CD14-positive monocyte (primary cell): ENCODE measurements at regions not wholly inside any gene's neighbourhood (a gene's known extent, or its start where the extent isn't known, plus 50 kb on each side); places are given as distances from the start of the nearest gene placed in this dataset.
"Not testable (repeated sequence)": the region's sequence is repeated elsewhere in the genome, so short reads cannot be mapped to it uniquely, and the experiment has no call there.

Experiments
- DNase-seq, 3 donors: peaks; one replicate each; pipeline ENCODE4 v3.0.0-alpha.2; 2011 to 2022
- H2AFZ ChIP-seq: 2 replicates; pipeline ENCODE4 v1.6.0; 2012; ENCODE audit warnings: mild to moderate bottlenecking, low read depth, low read length, inconsistent platforms; ENCODE audit not compliant: insufficient read depth, poor library complexity, severe bottlenecking
- H3K27ac ChIP-seq, 2 donors: 1 replicate in 1 of 2; 2 replicates in 1 of 2; pipeline ENCODE4 v1.5.1; 2012 to 2013; ENCODE audit warnings: low read length in 2 of 2, control low read depth in 1 of 2, inconsistent platforms in 1 of 2, low read depth in 1 of 2, mild to moderate bottlenecking in 1 of 2
- H3K27me3 ChIP-seq, 2 donors: one replicate each; pipeline versions ENCODE4 v1.6.0 to v1.6.1; 2011 to 2013; ENCODE audit warnings: low read length in 2 of 2; ENCODE audit not compliant: control insufficient read depth in 2 of 2, insufficient read depth in 2 of 2
- H3K36me3 ChIP-seq, 2 donors: replicated peaks in 1 of 2; 1 replicate in 1 of 2; 2 replicates in 1 of 2; pipeline versions ENCODE4 v1.5.1 to v1.6.1; 2012 to 2013; ENCODE audit warnings: low read length in 2 of 2, control low read depth in 1 of 2, inconsistent platforms in 1 of 2, mild to moderate bottlenecking in 1 of 2; ENCODE audit not compliant: insufficient read depth in 2 of 2, control insufficient read depth in 1 of 2
- H3K4me1 ChIP-seq, 2 donors: 1 replicate in 1 of 2; 2 replicates in 1 of 2; pipeline versions ENCODE4 v1.5.1 to v1.6.1; 2012 to 2013; ENCODE audit warnings: low read length in 2 of 2, control low read depth in 1 of 2, inconsistent platforms in 1 of 2, mild to moderate bottlenecking in 1 of 2, moderate library complexity in 1 of 2; ENCODE audit not compliant: insufficient read depth in 2 of 2, control insufficient read depth in 1 of 2
- H3K4me2 ChIP-seq: replicated peaks from 2 replicates; pipeline ENCODE3; 2012; ENCODE audit warnings: low read length, moderate library complexity, mild to moderate bottlenecking; ENCODE audit not compliant: poor library complexity, severe bottlenecking; ENCODE audit errors: extremely low read depth
- H3K4me3 ChIP-seq, 3 experiments: fragments of 200-600 bp in 1 of 3; sonication (generic) in 1 of 3; replicated peaks in 1 of 3; 1 replicate in 2 of 3; 2 replicates in 1 of 3; pipeline ENCODE4 v1.5.1; 2011 to 2013; ENCODE audit warnings: low read length in 3 of 3, mild to moderate bottlenecking in 3 of 3, control low read depth in 2 of 3, low read depth in 2 of 3, inconsistent platforms in 1 of 3, moderate library complexity in 1 of 3
- H3K79me2 ChIP-seq: 2 replicates; pipeline ENCODE4 v1.6.0; 2012; ENCODE audit warnings: mild to moderate bottlenecking, control low read depth, inconsistent platforms, low read length, moderate library complexity; ENCODE audit not compliant: insufficient read depth
- H3K9ac ChIP-seq: 2 replicates; pipeline ENCODE4 v1.6.0; 2017; ENCODE audit warnings: low read length, mild to moderate bottlenecking; ENCODE audit not compliant: insufficient read depth, poor library complexity, severe bottlenecking
- H3K9me3 ChIP-seq, 2 donors: replicated peaks in 1 of 2; 1 replicate in 1 of 2; 2 replicates in 1 of 2; pipeline versions ENCODE4 v1.5.1 to v1.6.1; 2012 to 2013; ENCODE audit warnings: low read length in 2 of 2, control low read depth in 1 of 2; ENCODE audit not compliant: control insufficient read depth in 1 of 2, insufficient read depth in 1 of 2
- H4K20me1 ChIP-seq: 2 replicates; pipeline ENCODE4 v1.6.0; 2012; ENCODE audit warnings: mild to moderate bottlenecking, low read length, control low read depth, moderate library complexity; ENCODE audit not compliant: insufficient read depth
- H3K27ac Mint-ChIP-seq, 7 donors: one replicate each; pipeline ENCODE4 v1.8.0; 2020; ENCODE audit warnings: mild to moderate bottlenecking in 7 of 7, mixed read lengths in 7 of 7, moderate library complexity in 6 of 7, inconsistent platforms in 2 of 7
- H3K27me3 Mint-ChIP-seq, 3 donors: one replicate each; pipeline ENCODE4 v1.8.0; 2021 to 2022; ENCODE audit warnings: low read depth in 3 of 3, mild to moderate bottlenecking in 3 of 3, mixed read lengths in 3 of 3, moderate library complexity in 3 of 3, inconsistent platforms in 1 of 3
- H3K36me3 Mint-ChIP-seq, 2 donors: one replicate each; pipeline ENCODE4 v1.8.0; 2020; ENCODE audit warnings: mixed read lengths in 2 of 2, inconsistent platforms in 1 of 2, mild to moderate bottlenecking in 1 of 2
- H3K4me1 Mint-ChIP-seq: one replicate; pipeline ENCODE4 v1.8.0; 2020; ENCODE audit warnings: mild to moderate bottlenecking, mixed read lengths
- H3K4me3 Mint-ChIP-seq, 2 donors: one replicate each; pipeline ENCODE4 v1.8.0; 2020; ENCODE audit warnings: mild to moderate bottlenecking in 2 of 2, mixed read lengths in 2 of 2, moderate library complexity in 1 of 2
- H3K9me3 Mint-ChIP-seq, 7 donors: one replicate each; pipeline ENCODE4 v1.8.0; 2020 to 2022; ENCODE audit warnings: mixed read lengths in 7 of 7, mild to moderate bottlenecking in 6 of 7, moderate library complexity in 6 of 7, inconsistent platforms in 2 of 7
- CTCF ChIP-seq: fragments of 200-600 bp; IDR thresholded peaks from one replicate; pipeline ENCODE4 v1.8.0; 2022; ENCODE audit warnings: antibody characterized with exemption, mild to moderate bottlenecking
- WGBS: methylation state at CpG from one replicate; pipeline ENCODE4 v1.1.5; 2013; ENCODE audit warnings: missing lambda C conversion rate; ENCODE audit not compliant: insufficient coverage; 5-methylcytosine and 5-hydroxymethylcytosine counted together
- intact Hi-C, 2 donors: fragments of 100-400 bp; cut with micrococcal nuclease; formaldehyde crosslinking; loops; one replicate each; pipeline versions ENCODE4 v1.15.0 to v1.15.1; 2023

- Histone ChIP-seq H3K79me2 (no peaks in the 10 kb centered on the region), H4K20me1 (no peaks in the 10 kb centered on the region), H3K4me2 (no peak overlapping the region), H3K36me3 (no peaks in the 10 kb centered on the region), H3K4me3 (no peak overlapping the region), H2AFZ (no peak overlapping the region), H3K27ac (no peak overlapping the region), H3K4me1 (no peaks in the 10 kb centered on the region), H3K9me3 (no peaks in the 10 kb centered on the region), H3K27me3 (no peaks in the 10 kb centered on the region), H3K9ac (no peak overlapping the region)
- Mint-ChIP-seq H3K4me1 (no peaks in the 10 kb centered on the region), H3K27ac (no peak overlapping the region), H3K4me3 (no peak overlapping the region), H3K36me3 (no peaks in the 10 kb centered on the region), H3K27me3 (peaks cover 0 to 3% (median 0%) of the 10 kb centered on the region in 3 donors), H3K9me3 (peaks cover 0 to 7% (median 3%) of the 10 kb centered on the region in 7 donors)
- intact Hi-C loops = no loop called here
- DNase-seq = no peak
- TF ChIP-seq CTCF = no peak
- 94% methylated on average over 2 of the region's 4 CpGs for WGBS
Observed at GRCh38 chr12:13523536-13524307, 327.2 kb downstream of the EMP1 start.

GRCh38 chr12:13518034-13518433 lies 321.5 kb downstream of the EMP1 start:
- H2AFZ ChIP-seq, H3K4me2 ChIP-seq, H3K27ac Mint-ChIP-seq, H3K79me2 ChIP-seq, H3K4me1 ChIP-seq, intact Hi-C loops, H4K20me1 ChIP-seq, DNase-seq, H3K4me3 ChIP-seq, H3K27ac ChIP-seq, H3K36me3 Mint-ChIP-seq, H3K9ac ChIP-seq, H3K27me3 ChIP-seq, H3K36me3 ChIP-seq, H3K4me1 Mint-ChIP-seq, H3K9me3 ChIP-seq, H3K4me3 Mint-ChIP-seq, H3K27me3 Mint-ChIP-seq: not testable (repeated sequence)
- no CpG with 5 or more reads among the region's 4 CpGs for WGBS
- H3K9me3 Mint-ChIP-seq = peaks cover 2 to 14% (median 7%) of the 10 kb centered on the region in 7 donors
